Adipocyte (in vitro differentiated cells): ENCODE measurements at regions not wholly inside any gene's neighbourhood (a gene's known extent, or its start where the extent isn't known, plus 50 kb on each side); places are given as distances from the start of the nearest gene placed in this dataset.
"Not testable (repeated sequence)": the region's sequence is repeated elsewhere in the genome, so short reads cannot be mapped to it uniquely, and the experiment has no call there.

Experiments
- DNase-seq: peaks from one replicate; pipeline ENCODE4 v3.0.0-alpha.2; 2015; ENCODE audit warnings: low read depth
- H3K27me3 ChIP-seq: replicated peaks from 2 replicates; pipeline ENCODE4 v1.7.0; 2013; ENCODE audit warnings: mild to moderate bottlenecking, low read length, moderate library complexity; ENCODE audit not compliant: control insufficient read depth, insufficient read depth
- H3K36me3 ChIP-seq: 2 replicates; pipeline ENCODE4 v1.7.0; 2013; ENCODE audit warnings: low read length, mild to moderate bottlenecking, moderate library complexity; ENCODE audit not compliant: control insufficient read depth, insufficient read depth, severe bottlenecking
- H3K4me1 ChIP-seq: 2 replicates; pipeline ENCODE4 v1.7.0; 2013; ENCODE audit warnings: mild to moderate bottlenecking, low read length, moderate library complexity; ENCODE audit not compliant: control insufficient read depth, insufficient read depth
- H3K4me3 ChIP-seq: 2 replicates; pipeline ENCODE4 v1.7.0; 2013; ENCODE audit warnings: mild to moderate bottlenecking, low read length, moderate library complexity
- H3K9ac ChIP-seq: 2 replicates; pipeline ENCODE4 v1.7.0; 2013; ENCODE audit warnings: mild to moderate bottlenecking, low read length, moderate library complexity
- H3K9me3 ChIP-seq: 2 replicates; pipeline ENCODE4 v1.7.0; 2013; ENCODE audit warnings: mild to moderate bottlenecking, low read length, moderate library complexity; ENCODE audit not compliant: control insufficient read depth

DNA sequence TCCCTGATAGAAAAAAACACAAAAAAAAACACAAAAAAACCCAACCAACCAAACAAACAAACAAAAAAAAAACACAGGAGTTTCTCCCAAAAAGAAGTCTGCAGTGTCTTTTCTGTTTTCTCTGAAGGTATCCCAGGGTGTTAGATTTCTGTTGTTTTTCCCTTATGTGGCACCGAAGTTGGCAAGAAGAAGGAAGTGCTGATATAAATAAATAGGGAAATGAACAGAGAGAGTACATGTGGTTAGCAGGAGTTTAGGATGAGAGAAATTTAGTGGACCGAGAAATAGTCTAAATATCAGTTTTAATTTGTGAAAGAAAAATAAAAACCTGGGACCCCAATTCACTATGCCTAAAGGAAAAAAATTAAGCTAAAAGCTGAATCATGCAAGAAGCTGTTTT, 287.0 kb upstream of the SGCG start:
- no peak for DNase-seq
- Histone ChIP-seq H3K36me3 (no peaks in the 10 kb centered on the region), H3K9ac (no peak overlapping the region), H3K4me1 (no peaks in the 10 kb centered on the region), H3K27me3 (no peaks in the 10 kb centered on the region), H3K4me3 (no peak overlapping the region), H3K9me3 (peaks cover 8% of the 10 kb centered on the region)

DNA sequence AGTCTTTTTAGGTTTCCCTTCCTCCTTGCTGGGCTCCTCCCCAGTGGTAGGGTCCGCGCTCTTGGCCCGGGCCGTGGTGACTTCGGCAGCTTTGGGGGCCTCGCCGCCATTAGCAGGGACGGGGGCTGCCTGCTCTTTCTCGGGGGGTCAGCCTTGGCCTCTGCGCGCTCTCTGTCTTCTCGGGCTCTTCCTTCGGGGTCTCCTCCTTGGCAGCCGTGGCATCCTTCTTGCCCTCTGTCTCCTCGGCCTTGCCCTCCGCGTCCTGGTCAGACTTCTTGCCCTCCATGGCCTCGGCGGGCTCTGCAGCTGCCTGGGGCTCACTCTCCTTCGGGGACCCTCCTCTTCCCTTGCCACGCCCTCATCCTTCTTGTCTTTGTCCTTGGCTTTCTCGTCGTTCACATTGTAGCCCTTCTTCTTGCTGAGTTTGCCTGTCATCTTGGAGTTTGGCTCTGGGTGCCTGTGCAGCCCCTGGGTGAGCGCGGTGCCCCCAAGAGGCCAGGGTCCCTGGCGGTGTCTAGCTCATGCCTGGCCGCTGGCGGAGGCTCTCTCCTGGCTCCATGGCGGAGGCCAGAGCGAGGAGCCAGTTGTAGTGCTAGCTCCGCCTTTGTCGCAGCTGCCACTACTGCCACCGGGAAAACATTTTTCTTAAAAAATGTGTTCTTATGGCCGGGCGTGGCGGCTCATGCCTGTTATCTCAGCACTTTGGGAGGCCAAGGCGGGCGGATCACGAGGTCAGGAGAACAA, 283.0 kb upstream of the SGCG start:
- no peak overlapping the region for H3K4me3 ChIP-seq
- no peaks in the 10 kb centered on the region for H3K27me3 ChIP-seq
- DNase-seq, result no peak
- no peaks in the 10 kb centered on the region for H3K9me3 ChIP-seq
- H3K4me1 ChIP-seq, result no peaks in the 10 kb centered on the region
- H3K36me3 ChIP-seq, result no peaks in the 10 kb centered on the region
- H3K9ac ChIP-seq, result no peak overlapping the region

DNA sequence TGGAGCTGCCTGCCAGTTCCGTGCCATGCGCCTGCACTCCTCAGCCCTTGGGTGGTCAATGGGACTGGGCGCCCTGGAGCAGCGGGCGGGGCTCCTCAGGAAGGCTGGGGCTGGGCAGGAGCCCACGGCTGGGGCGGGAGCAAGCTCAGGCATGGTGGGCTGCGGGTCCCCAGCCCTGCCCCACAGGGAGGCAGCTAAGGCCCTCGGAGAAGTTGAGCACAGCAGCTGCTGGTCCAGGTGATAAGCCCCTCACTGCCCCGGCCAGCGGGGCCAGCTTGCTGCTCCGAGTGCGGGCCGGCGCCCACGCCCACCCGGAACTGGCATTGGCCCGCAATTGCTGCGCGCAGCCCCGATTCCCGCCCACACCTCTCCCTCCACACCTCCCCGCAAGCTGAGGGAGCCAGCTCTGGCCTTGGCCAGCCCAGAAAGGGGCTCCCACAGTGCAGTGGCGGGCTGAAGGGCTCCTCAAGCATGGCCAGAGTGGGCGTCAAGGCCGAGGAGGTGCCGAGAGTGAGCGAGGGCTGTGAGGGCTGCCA, 280.3 kb upstream of the SGCG start:
- H3K4me1 ChIP-seq, H3K9me3 ChIP-seq, H3K9ac ChIP-seq, H3K4me3 ChIP-seq, H3K36me3 ChIP-seq, H3K27me3 ChIP-seq, DNase-seq: not testable (repeated sequence)

DNA sequence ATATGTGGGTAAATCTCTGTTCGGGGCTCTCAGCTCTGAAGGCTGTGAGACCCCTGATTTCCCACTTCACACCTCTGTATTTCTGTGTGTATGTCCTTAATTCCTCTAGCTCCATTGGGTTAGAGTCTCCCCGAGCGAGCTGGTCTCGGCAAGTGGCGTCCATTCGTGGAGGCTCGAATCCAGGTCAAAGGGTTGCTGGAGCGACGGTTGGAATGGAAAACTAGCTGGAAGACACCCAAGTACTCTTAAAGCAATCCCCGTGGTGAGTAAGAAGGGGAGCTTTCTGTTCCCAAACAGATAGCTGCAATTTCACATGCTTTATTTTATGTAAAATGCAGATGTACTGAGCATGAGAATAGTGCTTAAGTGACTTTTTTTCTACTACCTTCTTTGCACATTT, 277.5 kb upstream of the SGCG start:
- DNase-seq, result no peak
- H3K9ac ChIP-seq, result no peak overlapping the region
- H3K4me3 ChIP-seq, result no peak overlapping the region
- no peaks in the 10 kb centered on the region for H3K27me3 ChIP-seq
- no peaks in the 10 kb centered on the region for H3K36me3 ChIP-seq
- no peaks in the 10 kb centered on the region for H3K9me3 ChIP-seq
- H3K4me1 ChIP-seq, result no peaks in the 10 kb centered on the region

DNA sequence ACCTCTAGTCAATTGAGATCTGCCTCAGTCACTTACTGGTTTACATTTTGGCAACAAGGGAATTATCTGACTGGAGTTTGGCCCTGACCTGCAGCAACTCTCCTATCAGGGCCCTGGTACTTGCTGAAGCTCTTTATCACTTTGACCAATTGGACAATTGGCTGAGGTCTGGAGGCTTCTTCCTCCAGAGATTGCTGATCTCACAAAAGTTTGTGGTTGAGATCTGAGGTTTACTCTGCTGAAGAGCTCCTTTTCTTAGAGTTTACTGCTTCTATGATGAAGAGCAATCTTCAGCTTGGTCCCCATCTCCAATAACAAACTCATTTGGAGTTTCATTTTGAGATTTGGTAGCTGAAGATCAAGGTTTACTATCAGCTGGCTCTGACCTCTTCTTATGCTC, 276.9 kb upstream of the SGCG start:
- no peaks in the 10 kb centered on the region for H3K36me3 ChIP-seq
- no peak overlapping the region for H3K9ac ChIP-seq
- H3K9me3 ChIP-seq, result no peaks in the 10 kb centered on the region
- no peaks in the 10 kb centered on the region for H3K27me3 ChIP-seq
- no peak overlapping the region for H3K4me3 ChIP-seq
- DNase-seq, result no peak
- no peaks in the 10 kb centered on the region for H3K4me1 ChIP-seq

DNA sequence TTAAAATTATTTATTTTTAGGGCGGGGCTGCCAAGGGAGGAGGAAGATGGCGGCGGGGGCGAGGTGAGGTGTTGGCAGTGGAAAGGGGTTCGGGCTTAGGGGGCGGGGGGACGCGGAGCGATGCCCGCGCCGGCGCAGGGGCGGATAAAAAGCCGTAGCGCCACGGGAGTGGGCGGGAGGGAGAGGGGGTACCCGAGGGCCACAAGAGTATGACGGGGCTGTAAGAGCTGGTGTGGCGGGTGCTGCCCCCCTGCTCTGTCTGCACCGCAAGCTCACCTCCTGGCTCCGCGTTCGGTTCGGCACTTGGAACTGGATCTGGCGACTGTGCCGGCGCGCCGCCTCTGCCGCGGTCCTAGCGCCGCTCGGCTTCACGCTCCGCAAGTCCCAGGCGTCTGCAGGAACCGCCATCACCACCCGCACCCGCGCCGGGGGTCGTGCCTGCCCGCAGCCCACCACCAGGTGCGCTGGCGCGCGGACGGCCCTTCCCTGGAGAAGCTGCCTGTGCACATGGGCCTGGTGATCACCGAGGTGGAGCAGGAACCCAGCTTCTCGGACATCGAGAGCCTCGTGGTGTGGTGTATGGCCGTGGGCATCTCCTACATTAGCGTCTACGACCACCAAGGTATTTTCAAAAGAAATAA, 265.2 kb upstream of the SGCG start:
- Histone ChIP-seq H3K36me3 (no peaks in the 10 kb centered on the region), H3K27me3 (no peaks in the 10 kb centered on the region), H3K9ac (peak overlapping the region; percentile 63), H3K4me1 (no peaks in the 10 kb centered on the region), H3K4me3 (peak overlapping the region; percentile 85), H3K9me3 (no peaks in the 10 kb centered on the region)
- peak; percentile 49 for DNase-seq

DNA sequence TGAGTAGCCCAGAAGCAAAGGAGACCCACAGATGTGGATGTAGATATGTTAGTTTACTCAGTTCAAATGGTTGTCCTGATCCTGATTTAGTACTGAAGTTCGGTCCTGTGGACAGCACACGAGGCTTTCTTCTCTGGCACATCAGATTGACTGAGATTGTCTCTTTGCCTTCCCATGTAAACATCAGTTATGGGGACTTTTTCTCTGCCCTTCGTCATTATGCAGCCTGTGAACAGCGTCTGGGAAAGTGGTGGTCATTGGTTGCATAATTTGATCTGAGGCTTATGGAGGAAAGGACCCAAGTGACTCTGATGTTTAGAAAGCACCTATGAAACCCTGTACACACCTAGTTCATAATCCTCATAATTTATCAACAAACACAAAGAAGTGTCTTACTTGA, 264.5 kb upstream of the SGCG start:
- H3K4me3 ChIP-seq, DNase-seq: not testable (repeated sequence)

DNA sequence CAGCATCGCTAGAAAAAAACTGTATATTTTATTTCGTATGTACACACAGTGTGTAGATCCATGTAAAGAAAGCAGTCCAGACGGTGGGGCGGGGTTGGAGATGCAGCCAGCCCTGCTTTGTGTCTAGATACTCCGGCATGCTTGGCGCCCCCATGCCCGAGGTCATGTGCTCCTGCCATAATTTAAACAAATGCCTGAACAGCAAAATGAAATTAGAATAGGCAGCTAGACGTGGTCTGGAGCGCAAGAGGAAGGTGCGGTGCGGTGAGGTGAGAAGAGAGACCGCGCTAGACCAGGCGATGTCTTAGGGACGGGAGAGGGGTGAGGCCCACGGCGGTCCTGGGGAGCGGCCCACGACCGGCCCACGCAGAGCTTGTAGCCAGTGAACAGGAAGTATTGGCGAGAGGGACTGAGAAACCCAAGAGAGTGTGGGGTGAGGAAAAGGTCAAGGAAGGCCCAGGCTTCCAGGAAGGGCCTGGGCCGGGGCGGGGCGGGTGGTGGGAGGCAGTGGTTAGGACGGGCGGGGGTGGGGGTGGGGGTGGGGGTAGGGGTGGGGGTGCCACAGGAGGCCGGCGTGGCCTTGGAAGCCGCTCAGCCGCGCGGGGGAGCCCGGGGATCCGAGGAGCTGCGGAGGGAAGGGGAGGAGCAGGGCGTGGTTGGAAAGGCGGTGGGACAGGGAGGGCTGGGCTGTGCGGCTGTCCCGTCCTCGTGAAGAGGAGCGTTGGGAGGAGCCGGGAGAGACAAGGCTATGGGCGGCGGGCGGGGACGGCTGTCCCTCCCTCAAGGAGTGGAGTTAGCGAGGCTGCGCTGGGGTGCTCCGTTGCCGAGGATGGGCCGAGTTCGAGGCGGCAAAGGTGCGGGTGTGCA, 254.7 kb upstream of the SGCG start:
- Histone ChIP-seq H3K9me3 (no peaks in the 10 kb centered on the region), H3K4me1 (no peaks in the 10 kb centered on the region), H3K9ac (peak overlapping the region; percentile 71), H3K4me3 (peak overlapping the region; percentile 73), H3K36me3 (no peaks in the 10 kb centered on the region), H3K27me3 (no peaks in the 10 kb centered on the region)
- no peak for DNase-seq

More for the DNA sequence above, 264.5 kb upstream of the SGCG start:
- H3K27me3 ChIP-seq, H3K9me3 ChIP-seq, H3K9ac ChIP-seq, H3K4me1 ChIP-seq, H3K36me3 ChIP-seq: not testable (repeated sequence)

DNA sequence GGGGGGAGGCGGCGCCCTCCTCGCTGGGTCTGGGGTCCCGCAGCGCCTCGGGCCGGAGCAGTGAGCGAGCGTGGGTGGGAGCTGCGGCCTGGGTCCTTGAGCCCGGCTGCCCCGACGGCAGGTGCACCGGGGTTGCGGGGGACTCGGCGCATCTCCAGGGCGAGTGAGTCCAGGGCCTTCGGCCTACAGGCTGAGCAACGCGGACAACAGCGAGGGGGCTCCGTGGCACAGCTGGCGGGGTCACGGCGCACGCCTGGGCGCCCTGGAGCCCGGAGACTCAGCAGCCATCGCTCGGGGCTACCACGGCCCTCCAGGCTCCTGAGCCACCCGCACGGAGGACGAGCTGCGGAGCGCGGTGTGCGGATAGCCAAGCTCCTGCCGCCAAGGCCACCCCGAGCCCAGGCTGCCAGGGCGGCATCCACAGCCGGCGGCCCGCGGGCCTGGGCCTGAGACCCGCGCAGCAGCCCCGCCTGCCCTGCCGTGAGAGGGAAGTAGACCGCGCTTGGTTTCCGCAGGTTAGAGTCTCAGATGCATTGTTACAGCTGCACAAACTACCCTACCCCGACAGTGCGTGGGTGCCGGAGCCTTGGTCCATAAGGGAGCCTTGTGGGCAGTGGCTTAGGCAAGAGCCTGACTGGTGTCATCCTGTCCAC, 253.9 kb upstream of the SGCG start:
- Histone ChIP-seq H3K4me1 (no peaks in the 10 kb centered on the region), H3K9me3 (no peaks in the 10 kb centered on the region), H3K27me3 (no peaks in the 10 kb centered on the region), H3K4me3 (peak overlapping the region; percentile 66), H3K36me3 (no peaks in the 10 kb centered on the region), H3K9ac (no peak overlapping the region)
- no peak for DNase-seq

DNA sequence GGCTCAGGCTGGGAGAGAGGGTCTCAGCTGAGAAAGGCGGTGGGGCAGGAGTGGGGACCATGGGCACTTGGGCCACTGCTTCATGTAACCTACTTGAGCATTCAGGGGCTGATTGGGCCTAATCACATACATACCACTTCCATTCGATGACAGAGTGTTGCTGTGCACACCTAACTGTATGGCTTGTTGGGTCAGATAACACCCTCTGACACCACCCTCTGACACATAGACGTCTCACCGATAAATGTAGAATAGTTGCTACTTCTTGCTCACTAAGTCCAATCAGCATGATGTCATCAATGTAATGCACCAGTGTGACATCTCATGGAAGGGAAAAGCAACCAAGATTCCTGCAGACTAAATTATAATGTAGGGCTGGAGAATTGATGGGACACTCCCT, 252.9 kb upstream of the SGCG start:
- H3K4me1 ChIP-seq, DNase-seq, H3K4me3 ChIP-seq, H3K9me3 ChIP-seq, H3K27me3 ChIP-seq, H3K9ac ChIP-seq, H3K36me3 ChIP-seq: not testable (repeated sequence)
